HG02623 (cell line): ENCODE measurements at regions not wholly inside any gene's neighbourhood (a gene's known extent, or its start where the extent isn't known, plus 50 kb on each side); places are given as distances from the start of the nearest gene placed in this dataset.

ENCODE experiments used
- ATAC-seq: cut with Tn5 transposase; IDR thresholded peaks from one replicate; pipeline ENCODE4 v1.9.1; 2021; ENCODE audit warnings: moderate library complexity; ENCODE audit not compliant: unreplicated experiment

DNA sequence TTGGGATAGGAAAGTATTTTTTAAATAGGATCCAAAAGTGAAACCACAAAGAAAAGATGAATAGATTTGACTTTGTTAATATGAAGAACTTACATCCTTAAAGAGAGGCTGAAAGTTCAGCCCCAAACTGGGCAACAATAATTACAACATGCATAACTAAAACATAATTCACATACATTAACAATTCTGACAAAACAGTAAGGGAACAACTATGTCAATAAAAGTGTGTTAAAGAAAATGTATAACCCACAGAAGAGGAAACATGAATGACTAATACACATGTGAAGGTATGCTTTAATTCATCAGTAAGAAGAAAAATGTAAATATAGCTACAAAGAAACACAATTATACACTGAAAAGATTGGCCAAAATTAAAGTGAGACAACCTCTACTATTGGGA is 1597.6 kb upstream of the MIR17HG start:
- ATAC-seq: no peak

DNA sequence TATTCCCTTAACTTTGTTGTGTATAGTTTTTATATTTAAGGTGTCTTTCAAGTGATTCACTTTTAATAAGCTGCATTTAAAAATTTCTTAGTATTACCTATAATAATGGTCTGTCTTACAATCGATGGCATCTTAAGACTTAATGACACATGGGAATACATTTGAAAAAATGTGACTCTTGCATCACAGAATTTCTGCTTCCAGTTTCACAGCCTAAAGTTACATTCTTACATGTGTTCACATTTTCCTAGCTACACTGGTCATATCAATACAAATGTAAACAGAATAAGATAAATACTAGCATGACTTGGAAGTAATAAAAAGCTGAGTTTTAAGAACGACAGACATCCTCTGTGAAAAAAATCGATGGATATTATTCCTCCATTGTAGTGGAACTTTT is 1597.1 kb upstream of the MIR17HG start:
- ATAC-seq: no peak

DNA sequence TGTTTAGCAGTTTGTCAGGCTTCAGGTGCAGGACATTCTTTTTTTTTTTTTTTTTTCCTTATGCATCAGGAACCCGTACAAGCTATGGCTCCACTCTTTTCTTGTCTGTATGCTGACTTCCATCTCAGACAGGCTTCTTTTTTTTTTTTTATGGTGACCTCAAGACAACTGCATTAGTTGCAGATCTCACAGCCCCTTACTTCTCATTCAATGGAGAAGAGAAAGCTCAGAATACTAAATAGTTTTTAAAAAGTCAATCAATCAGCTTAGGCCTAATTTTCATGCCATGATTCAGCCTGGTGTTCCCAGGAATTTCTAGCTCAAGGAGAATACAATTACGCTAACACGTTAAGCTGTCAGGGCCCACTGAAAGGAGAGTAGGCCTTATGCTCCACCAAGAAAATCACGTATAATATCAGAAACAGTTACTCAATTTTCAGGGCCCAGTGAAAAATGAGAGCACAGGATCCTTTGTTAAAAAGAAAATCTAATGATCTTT is 1596.0 kb upstream of the MIR17HG start:
- ATAC-seq: no peak

GRCh38 chr13:89752394-89752793 is 1595.1 kb upstream of the MIR17HG start:
- ATAC-seq: no peak

- ATAC-seq: peak; percentile 64
Observed at GRCh38 chr13:89755729-89756492, 1591.6 kb upstream of the MIR17HG start.

GRCh38 chr13:89763005-89763404 is 1584.5 kb upstream of the MIR17HG start:
- ATAC-seq: no peak

DNA sequence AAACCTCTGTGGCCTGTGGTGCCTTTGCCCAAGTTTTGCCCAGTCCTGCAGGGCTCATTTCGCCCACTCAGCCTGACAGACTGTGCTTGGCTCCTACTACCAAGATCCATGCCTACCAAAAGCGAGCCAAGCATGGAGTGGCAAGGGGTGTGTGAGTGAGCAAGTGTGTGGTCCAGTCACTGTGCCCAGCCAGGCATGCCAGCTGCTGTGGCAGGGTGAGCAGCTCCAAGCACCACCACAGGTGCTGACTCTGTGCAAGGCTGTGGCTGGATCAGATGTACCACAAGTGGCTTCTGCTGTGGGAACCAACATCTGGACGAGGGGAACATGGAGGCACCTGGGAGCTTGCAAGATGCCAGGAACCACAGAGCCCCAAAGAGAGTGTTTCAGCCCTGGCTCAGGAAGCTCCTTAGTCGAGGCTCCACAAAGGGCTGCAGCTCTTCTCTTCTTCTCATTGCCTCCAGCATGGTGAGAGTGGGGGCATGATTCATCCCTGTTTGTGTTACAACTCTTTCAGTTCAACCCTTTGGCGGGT is 1564.2 kb upstream of the MIR17HG start:
- ATAC-seq: no peak

DNA sequence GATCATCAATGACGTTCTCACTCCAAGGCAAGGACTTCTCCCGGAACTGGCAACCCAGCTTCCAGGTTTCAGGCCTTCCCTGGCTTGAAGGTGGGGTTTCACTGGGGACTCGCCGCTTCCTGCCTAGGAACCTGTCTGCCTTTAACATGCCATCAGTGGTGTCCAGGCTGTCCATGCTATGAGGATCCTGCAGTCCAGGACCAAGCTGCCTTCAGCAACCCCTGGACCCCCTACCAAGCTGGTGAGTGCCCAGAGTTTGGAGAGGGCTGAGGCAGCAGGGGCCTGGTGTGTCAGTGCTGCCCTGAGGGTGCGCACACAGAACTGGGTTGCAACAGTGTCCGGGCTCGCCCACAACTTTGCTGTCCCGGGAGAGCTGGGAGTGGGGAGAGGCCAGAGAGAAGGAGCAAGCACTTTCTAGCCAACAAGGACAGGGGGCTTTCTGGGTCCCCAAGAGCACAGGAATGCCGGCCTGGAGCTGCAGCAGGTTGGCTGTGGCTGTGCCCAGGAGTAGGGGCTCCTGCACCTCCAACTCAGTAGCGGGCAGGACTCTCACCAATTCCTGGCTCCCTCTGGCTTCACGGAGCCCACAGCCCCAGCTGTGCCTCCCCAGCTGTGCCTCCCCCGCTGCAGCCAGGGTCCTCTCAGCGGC is 1563.2 kb upstream of the MIR17HG start:
- no peak for ATAC-seq

DNA sequence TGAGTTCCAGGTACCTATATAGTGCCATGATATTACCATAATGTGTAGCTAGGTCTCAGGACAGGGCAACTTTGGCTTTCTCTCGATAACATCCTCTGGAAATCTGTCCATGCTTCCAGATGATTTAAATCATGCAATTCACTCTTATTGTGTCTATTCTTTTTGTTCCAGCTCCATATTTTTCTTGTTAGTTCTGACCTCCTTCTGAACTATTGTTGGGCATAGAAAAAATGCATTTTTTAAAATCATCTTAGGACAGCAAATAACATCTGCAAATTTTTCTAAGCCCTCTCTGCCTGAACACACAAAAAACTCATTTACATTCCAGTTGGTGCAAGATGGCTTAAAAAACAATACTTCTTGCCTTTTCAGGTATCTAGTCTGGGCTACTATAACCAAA is 1561.0 kb upstream of the MIR17HG start:
- ATAC-seq: no peak

- ATAC-seq: no peak
Observed at GRCh38 chr13:89790696-89791095, 1556.8 kb upstream of the MIR17HG start.

DNA sequence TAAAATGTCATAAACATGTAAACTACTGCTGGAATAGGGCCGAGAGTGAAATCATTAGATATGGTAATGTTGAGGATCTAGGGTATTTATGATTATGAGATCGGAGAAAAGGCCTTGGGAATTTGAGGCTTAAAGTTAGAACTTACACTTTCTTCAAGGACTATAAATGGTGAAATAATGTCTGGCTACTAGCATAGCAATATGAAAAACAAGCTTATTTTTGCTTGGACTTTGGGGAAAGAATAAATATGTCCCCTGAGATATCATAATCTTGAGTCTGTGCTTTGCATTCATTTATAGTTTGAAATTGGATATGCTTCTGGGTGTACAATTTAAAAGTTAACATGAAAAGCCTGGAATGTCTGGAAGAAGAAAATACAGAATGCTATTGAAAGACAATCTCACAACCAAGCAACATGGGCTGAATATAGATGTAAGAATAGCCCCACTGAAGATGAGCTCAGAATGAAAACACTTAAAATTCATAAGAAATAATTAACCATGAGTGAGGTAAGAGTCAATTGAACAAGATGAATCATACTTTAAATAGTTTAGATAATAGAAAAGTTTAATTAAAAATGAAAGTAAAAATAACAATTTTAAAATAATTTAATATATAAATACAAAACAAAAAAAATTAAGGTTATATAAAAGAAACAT is 1555.4 kb upstream of the MIR17HG start:
- no peak for ATAC-seq

GRCh38 chr13:89796196-89796595 is 1551.3 kb upstream of the MIR17HG start:
- no peak for ATAC-seq

GRCh38 chr13:89803839-89804238 is 1543.6 kb upstream of the MIR17HG start:
- ATAC-seq: no peak

DNA sequence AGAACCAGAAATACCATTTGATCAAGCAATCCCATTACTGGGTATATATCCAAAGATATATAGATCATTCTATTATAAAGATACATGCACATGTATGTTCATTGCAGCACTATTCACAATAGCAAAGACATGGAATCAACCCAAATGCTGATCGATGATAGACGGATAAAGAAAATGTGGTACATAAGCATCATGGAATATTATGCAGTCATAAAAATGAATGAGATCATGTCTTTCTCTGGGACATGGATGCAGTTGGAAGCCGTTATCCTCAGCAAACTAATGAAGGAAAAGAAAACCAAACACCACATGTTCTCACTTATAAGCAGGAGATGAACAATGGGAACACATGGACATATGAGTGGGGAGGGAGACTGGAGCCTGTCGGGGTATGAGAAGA is 1540.9 kb upstream of the MIR17HG start:
- no peak for ATAC-seq

GRCh38 chr13:89812856-89813255 is 1534.6 kb upstream of the MIR17HG start:
- ATAC-seq: no peak

DNA sequence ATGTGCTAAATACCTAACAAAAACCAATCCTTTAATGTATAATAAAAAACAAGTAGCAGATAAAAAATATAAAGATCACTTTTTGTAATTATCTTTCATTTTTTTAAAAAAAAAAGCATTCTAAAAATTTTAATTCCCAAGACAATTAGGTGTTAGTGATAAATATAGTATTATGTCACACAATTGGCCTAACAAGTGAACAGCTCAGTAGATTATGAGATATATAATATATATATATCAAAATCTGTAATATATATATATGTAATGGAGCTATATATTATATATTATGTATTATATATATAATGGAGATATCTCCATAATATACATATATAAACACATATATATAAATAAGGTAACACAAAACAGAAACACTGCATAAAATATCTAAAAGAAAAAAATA is 1531.1 kb upstream of the MIR17HG start:
- ATAC-seq: no peak

DNA sequence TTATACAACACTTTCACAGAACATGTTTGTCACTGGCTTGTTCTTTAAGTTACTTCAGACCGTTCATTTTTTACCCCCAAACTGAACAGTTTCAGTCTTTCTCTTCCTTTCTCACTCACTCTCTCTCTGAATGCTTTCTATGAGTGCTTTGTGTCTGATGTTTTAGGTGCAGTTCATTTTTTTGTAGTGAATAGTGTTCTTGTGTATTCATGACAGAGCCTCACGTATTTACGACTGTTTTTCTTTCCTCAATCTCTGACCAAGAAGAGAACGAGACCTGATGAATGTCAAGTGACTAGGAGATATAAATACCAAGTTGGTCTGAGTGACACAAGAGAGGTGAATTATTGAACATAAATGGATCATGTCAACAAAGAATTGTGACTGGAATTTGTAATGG is 1525.0 kb upstream of the MIR17HG start:
- ATAC-seq: no peak

GRCh38 chr13:89827552-89827951 is 1519.9 kb upstream of the MIR17HG start:
- no peak for ATAC-seq

DNA sequence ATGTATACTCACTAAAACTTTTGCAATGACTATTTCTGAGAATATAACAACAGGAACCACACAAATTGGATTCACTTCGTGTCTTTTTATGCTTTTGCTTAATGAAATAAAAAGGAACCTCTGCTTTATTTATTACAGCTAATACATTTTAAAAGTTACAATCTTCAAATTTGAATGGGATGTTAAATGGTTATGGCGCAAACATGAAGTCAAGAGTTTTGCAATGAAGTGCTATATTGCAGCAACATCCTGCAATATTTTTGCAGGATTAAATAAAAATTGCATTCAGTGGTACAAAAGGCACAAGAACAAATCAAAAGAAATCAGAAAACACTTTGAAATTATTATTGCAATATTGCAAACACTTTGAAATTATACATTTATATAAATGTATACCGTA is 1519.0 kb upstream of the MIR17HG start:
- ATAC-seq: no peak

- ATAC-seq: no peak
Observed at GRCh38 chr13:89831157-89831556, 1516.3 kb upstream of the MIR17HG start.

DNA sequence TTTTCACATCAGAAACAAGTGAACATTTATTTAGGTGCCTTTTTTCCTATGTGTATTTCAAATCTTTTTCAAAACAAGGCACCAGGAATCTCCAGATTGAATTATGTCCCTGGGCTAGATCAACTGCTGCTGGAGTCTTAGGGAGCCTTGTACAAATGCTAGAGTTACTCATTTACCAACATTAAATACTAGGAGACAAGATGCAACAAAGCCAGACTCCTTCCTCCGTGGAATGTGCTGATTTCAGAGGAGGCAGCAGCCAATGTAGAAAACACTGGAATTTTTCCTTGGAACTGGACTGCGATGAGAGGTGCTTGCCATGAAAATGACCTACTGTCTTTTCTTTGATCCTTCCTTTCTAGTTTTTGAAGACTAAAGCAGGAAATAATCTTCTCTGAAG is 1514.7 kb upstream of the MIR17HG start:
- ATAC-seq: no peak

DNA sequence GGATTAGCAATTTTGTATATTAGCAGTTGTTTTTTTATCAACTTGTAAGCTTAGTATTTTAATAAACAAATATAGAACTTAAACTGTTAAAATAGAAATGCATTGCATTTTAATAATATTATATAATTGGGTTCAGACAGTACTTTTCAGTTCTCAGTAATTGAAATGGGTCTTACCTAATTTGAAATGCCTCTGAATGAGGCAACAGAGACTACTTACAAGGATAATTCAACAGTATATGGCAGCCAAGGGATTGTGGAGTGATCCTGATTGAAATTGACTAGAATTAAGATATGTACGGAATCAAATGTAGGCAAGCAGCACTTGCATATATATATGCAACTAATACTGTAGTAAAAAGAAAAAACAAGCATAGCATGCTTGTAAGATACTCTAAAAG is 1503.9 kb upstream of the MIR17HG start:
- no peak for ATAC-seq
